GM13977 (cell line): ENCODE measurements at regions not wholly inside any gene's neighbourhood (a gene's known extent, or its start where the extent isn't known, plus 50 kb on each side); places are given as distances from the start of the nearest gene placed in this dataset.

ENCODE experiments used
- DNase-seq: peaks from one replicate; pipeline ENCODE4 v3.0.0; 2012; ENCODE audit warnings: low spot score
- in situ Hi-C: fragments of 300-500 bp; cut with MboI; formaldehyde crosslinking; loops from one replicate; pipeline ENCODE4 v1.12.0; 2022; ENCODE audit warnings: low sequenced_read_pairs, low pct_unique_long_range_greater_than_20kb, mixed read lengths, inconsistent platforms; ENCODE audit not compliant: unreplicated experiment
- TF ChIP-seq, protein P1 (sequence below): IDR thresholded peaks from 2 replicates; pipeline ENCODE4 v1.5.1; 2012; ENCODE audit warnings: mild to moderate bottlenecking, control low read depth; ENCODE audit not compliant: insufficient read depth; ENCODE audit errors: extremely low read depth, missing control alignments

DNA sequence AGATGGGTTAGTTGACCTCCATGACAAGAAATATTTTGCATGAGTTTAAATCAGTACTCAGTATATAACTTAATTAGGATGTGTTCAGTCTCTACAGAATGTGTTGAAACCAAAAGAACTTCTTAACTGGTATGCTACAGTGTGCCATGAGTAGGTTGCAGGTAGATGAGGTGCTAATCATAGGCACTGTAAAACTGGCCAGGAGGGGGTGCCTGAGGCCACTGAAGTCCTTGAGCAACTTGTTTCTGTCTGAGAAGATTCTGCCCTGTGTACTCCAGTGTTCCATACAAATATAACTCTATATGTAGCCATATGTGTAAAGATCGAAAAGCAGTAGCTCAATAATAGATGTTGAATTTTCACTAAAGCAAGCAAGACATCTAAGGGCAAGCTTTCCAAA lies 549.2 kb upstream of the KLF12 start:
- in situ Hi-C loops, result no loop called here
- no peak for DNase-seq
- TF ChIP-seq, protein P1, sequence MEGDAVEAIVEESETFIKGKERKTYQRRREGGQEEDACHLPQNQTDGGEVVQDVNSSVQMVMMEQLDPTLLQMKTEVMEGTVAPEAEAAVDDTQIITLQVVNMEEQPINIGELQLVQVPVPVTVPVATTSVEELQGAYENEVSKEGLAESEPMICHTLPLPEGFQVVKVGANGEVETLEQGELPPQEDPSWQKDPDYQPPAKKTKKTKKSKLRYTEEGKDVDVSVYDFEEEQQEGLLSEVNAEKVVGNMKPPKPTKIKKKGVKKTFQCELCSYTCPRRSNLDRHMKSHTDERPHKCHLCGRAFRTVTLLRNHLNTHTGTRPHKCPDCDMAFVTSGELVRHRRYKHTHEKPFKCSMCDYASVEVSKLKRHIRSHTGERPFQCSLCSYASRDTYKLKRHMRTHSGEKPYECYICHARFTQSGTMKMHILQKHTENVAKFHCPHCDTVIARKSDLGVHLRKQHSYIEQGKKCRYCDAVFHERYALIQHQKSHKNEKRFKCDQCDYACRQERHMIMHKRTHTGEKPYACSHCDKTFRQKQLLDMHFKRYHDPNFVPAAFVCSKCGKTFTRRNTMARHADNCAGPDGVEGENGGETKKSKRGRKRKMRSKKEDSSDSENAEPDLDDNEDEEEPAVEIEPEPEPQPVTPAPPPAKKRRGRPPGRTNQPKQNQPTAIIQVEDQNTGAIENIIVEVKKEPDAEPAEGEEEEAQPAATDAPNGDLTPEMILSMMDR, result peak; percentile 15

DNA sequence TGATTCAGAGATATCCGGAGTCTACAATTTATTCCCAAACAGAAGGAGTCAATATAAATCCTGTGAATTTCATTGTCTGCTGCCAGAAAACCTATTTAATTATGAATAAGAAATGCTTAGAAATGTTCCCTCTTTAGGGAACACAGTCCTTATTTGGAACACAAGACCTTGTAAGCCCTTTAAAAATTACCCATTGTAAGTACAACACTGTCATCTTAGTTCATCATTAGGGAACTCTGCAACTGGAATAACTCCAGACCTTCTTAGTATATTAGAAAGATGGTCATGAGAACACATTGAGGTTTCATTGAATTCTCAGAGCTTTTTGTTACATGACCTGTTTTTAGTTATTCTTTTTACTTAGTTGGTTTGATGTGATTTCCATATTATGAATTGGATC lies 548.5 kb upstream of the KLF12 start:
- in situ Hi-C loops, result no loop called here
- DNase-seq, result no peak
- TF ChIP-seq, protein P1, result no peak

DNA sequence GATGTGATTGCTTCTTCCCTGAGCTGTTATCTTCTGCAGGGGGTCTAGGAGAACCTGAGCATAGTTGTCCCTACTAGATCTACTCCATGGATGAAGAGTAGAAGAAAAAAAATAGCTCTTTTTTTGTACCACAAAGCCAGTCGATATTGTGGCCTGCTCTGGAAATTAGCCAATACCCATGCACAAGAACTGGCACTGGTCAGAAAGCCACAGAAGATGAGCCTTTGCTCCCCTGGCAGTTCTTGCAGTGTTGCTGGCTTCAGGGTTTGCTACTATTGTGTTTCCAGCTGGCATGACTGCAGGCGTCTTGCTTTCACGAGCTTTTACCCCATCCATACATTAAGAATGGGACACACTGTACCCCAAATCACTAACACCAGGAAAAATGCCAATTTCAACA lies 547.7 kb upstream of the KLF12 start:
- TF ChIP-seq, protein P1, result no peak
- in situ Hi-C loops, result no loop called here
- DNase-seq, result no peak

DNA sequence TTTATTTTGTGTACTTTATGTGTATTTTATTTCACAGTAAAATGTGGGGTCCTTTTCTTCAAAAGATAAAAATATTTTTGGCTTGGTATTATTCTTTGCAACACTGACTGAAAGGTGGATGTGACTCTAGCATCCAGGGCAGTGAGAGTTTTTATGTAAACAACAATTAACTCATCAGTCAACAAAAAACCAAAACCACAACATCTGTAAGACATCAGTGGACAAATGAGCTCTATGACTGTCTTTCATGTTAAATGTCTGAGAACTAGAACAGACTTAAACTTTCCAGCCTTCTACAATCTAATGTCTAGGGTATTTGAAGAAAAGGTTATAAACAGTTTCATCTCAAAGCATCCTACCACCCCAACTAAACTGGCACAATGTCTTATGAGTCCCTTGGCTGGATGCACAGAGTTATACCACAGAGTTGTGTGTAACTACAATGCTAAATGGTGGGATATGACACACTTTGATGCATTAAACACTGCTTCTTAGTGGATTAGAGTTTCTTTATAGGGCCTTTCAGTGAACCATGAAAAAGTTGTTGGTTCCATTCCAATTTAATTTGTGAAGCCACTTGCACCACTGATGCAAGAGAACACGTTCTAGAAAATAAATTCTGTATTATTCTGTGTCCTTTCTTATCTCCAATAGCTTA lies 544.2 kb upstream of the KLF12 start:
- no peak for DNase-seq
- in situ Hi-C loops, result no loop called here
- TF ChIP-seq, protein P1, result no peak

DNA sequence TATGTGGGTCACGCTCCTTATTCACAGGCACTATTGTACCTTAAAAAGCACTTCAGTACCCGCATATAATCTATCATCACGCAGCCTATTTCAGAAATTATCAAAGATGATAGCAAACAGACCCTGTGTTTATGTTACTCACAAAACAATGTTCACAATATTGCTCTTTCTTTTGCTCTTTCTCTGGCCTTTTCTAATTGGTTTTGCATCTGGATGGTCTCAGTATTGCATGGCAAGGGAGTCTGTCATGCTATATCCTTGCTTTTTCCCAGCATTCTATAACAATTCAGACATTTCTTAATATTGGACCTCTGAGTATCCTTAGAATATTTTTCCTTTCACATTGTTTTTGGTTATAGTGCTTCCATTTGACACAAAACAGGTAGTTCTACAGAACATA lies 541.8 kb upstream of the KLF12 start:
- DNase-seq, result no peak
- TF ChIP-seq, protein P1, result no peak
- in situ Hi-C loops, result no loop called here

DNA sequence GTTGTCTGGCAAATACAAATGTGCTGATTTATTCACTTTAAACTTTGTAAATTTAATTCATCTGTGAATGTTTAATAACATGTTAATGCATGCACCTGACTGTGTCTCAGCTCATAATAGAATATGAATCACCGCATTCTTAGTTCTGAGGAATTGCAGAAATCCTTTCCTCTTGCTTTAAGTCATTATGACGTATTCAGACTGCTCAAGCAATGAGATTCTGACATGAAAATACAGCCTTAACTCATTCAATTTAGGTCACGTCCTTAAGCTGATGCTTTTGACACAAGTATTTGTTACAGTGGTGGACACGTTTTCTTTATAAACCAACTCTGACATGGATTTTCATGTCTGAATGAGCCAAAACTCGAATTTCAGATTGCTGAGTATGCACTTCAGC lies 541.0 kb upstream of the KLF12 start:
- no peak for DNase-seq
- TF ChIP-seq, protein P1, result no peak
- in situ Hi-C loops, result no loop called here
